GM23338 (cell line): ENCODE measurements at regions not wholly inside any gene's neighbourhood (a gene's known extent, or its start where the extent isn't known, plus 50 kb on each side); places are given as distances from the start of the nearest gene placed in this dataset.

Experiments
- ATAC-seq: fragments of 200-7000 bp; cut with Tn5 transposase; 3 replicates; pipeline ENCODE4 v1.9.1; 2020
- DNase-seq: peaks from one replicate; pipeline ENCODE4 v3.0.0-alpha.2; 2015; ENCODE audit warnings: low spot score
- H2AFZ ChIP-seq: fragments of 200-600 bp; sonication (generic); 2 replicates; pipeline ENCODE4 v1.8.0; 2016; ENCODE audit warnings: antibody characterized with exemption, mild to moderate bottlenecking, moderate library complexity
- H3F3A ChIP-seq: fragments of 200-600 bp; sonication (generic); replicated peaks from 2 replicates; pipeline ENCODE4 v1.8.0; 2017; ENCODE audit warnings: antibody characterized with exemption, mixed run types, low read depth
- H3K27ac ChIP-seq: fragments of 200-600 bp; sonication (generic); 2 replicates; pipeline ENCODE4 v1.6.1; 2016; ENCODE audit warnings: low read depth
- H3K27me3 ChIP-seq: fragments of 200-600 bp; sonication (generic); 2 replicates; pipeline ENCODE4 v1.8.0; 2016; ENCODE audit warnings: mild to moderate bottlenecking, mixed run types, moderate library complexity; ENCODE audit not compliant: insufficient read depth
- H3K36me3 ChIP-seq: fragments of 200-600 bp; sonication (generic); 2 replicates; pipeline ENCODE4 v1.8.0; 2016; ENCODE audit warnings: mild to moderate bottlenecking; ENCODE audit not compliant: insufficient read depth
- H3K4me1 ChIP-seq: fragments of 200-600 bp; sonication (generic); 2 replicates; pipeline ENCODE4 v1.8.0; 2016; ENCODE audit warnings: mild to moderate bottlenecking, moderate library complexity; ENCODE audit not compliant: insufficient read depth
- H3K4me2 ChIP-seq: fragments of 200-600 bp; sonication (generic); 2 replicates; pipeline ENCODE4 v1.7.1; 2017; ENCODE audit warnings: mixed run types
- H3K4me3 ChIP-seq: fragments of 200-600 bp; sonication (generic); 2 replicates; pipeline ENCODE4 v1.6.1; 2016; ENCODE audit warnings: mixed run types
- H3K79me2 ChIP-seq: fragments of 200-600 bp; sonication (generic); replicated peaks from 2 replicates; pipeline ENCODE4 v1.8.0; 2017; ENCODE audit warnings: mild to moderate bottlenecking; ENCODE audit not compliant: insufficient read depth
- H3K9me2 ChIP-seq: fragments of 200-600 bp; sonication (generic); 2 replicates; pipeline ENCODE4 v1.8.0; 2017; ENCODE audit not compliant: insufficient read depth
- H4K20me1 ChIP-seq: fragments of 200-600 bp; sonication (generic); replicated peaks from 2 replicates; pipeline ENCODE4 v1.8.0; 2017; ENCODE audit warnings: mild to moderate bottlenecking; ENCODE audit not compliant: insufficient read depth
- H3K27ac Mint-ChIP-seq: 2 replicates; pipeline ENCODE4 v1.8.0; 2020; ENCODE audit warnings: inconsistent platforms, mild to moderate bottlenecking, moderate library complexity, mixed read lengths
- H3K27me3 Mint-ChIP-seq: 3 replicates; pipeline ENCODE4 v1.8.0; 2022; ENCODE audit warnings: low read depth, mild to moderate bottlenecking, moderate library complexity, mixed read lengths, inconsistent platforms; ENCODE audit not compliant: insufficient read depth, poor library complexity
- H3K36me3 Mint-ChIP-seq: 3 replicates; pipeline ENCODE4 v1.8.0; 2021; ENCODE audit warnings: low read depth, mild to moderate bottlenecking, inconsistent platforms, moderate library complexity, mixed read lengths
- H3K4me1 Mint-ChIP-seq: 3 replicates; pipeline ENCODE4 v1.8.0; 2020; ENCODE audit warnings: mild to moderate bottlenecking, inconsistent platforms, mixed read lengths
- H3K4me3 Mint-ChIP-seq: 3 replicates; pipeline ENCODE4 v1.8.0; 2021; ENCODE audit warnings: moderate library complexity, mild to moderate bottlenecking, inconsistent platforms, mixed read lengths
- H3K9me3 Mint-ChIP-seq: 3 replicates; pipeline ENCODE4 v1.8.0; 2020; ENCODE audit warnings: moderate library complexity, mild to moderate bottlenecking, inconsistent platforms, mixed read lengths
- CTCF ChIP-seq, 2 experiments: fragments of 200-600 bp in 1 of 2; sonication (generic) in 1 of 2; conservative IDR thresholded peaks; 2 replicates each; pipeline versions ENCODE4 v1.5.1 to v1.6.1; 2016 to 2017; ENCODE audit warnings: antibody characterized with exemption in 2 of 2, low read depth in 2 of 2, mild to moderate bottlenecking in 2 of 2, moderate library complexity in 1 of 2
- ETS1 ChIP-seq: IDR thresholded peaks from 2 replicates; pipeline ENCODE4 v1.6.1; 2016; ENCODE audit warnings: antibody characterized with exemption
- EZH2 ChIP-seq: fragments of 200-600 bp; sonication (generic); IDR thresholded peaks from one replicate; pipeline ENCODE4 v1.8.0; 2017; ENCODE audit warnings: antibody characterized with exemption, mild to moderate bottlenecking, low read depth; ENCODE audit not compliant: unreplicated experiment
- EZH2phosphoT487 ChIP-seq: fragments of 200-600 bp; sonication (generic); IDR thresholded peaks from one replicate; pipeline ENCODE4 v1.8.1; 2018; ENCODE audit warnings: antibody characterized with exemption; ENCODE audit not compliant: unreplicated experiment
- JUNB ChIP-seq: IDR thresholded peaks from one replicate; pipeline ENCODE4 v1.6.1; 2016; ENCODE audit warnings: antibody characterized with exemption; ENCODE audit not compliant: unreplicated experiment
- NANOG ChIP-seq: IDR thresholded peaks from 2 replicates; pipeline ENCODE4 v1.6.1; 2016; ENCODE audit warnings: antibody characterized with exemption, borderline replicate concordance
- REST ChIP-seq: IDR thresholded peaks from one replicate; pipeline ENCODE4 v1.6.1; 2018; ENCODE audit warnings: antibody characterized with exemption; ENCODE audit not compliant: unreplicated experiment
- STAT1 ChIP-seq: IDR thresholded peaks from one replicate; pipeline ENCODE4 v1.6.1; 2016; ENCODE audit warnings: antibody characterized with exemption; ENCODE audit not compliant: unreplicated experiment
- ZNF114 ChIP-seq: fragments of 250-450 bp; sonication (Bioruptor Pico); IDR thresholded peaks from 2 replicates; pipeline ENCODE4 v1.5.0; 2020; ENCODE audit warnings: mild to moderate bottlenecking, moderate library complexity
- ZNF331 ChIP-seq: fragments of 250-450 bp; sonication (Bioruptor Pico); IDR thresholded peaks from 2 replicates; pipeline ENCODE4 v1.5.0; 2020; ENCODE audit warnings: low read depth, mild to moderate bottlenecking, moderate library complexity
- ZNF462 ChIP-seq: fragments of 250-450 bp; sonication (Bioruptor Pico); IDR thresholded peaks from 2 replicates; pipeline ENCODE4 v1.5.0; 2020; ENCODE audit warnings: mild to moderate bottlenecking, moderate library complexity

- no peaks in the 10 kb centered on the region for H4K20me1 ChIP-seq
- no peak overlapping the region for H3K4me3 ChIP-seq
- no peak overlapping the region for H2AFZ ChIP-seq
- ATAC-seq: no peak
- Mint-ChIP-seq H3K9me3 (no peaks in the 10 kb centered on the region), H3K4me3 (no peak overlapping the region), H3K27ac (no peak overlapping the region), H3K4me1 (no peaks in the 10 kb centered on the region), H3K36me3 (no peaks in the 10 kb centered on the region), H3K27me3 (no peaks in the 10 kb centered on the region)
- no peak for TF ChIP-seq JUNB
- no peak for TF ChIP-seq REST
- no peak for TF ChIP-seq ETS1
- TF ChIP-seq NANOG: no peak
- no peak for TF ChIP-seq EZH2phosphoT487
- no peak for TF ChIP-seq CTCF (conservative IDR thresholded peaks at IDR 0.05; ENCODE audit: low read depth in 2 of 2)
- no peak for TF ChIP-seq ZNF462 (CRISPR knock-in tag)
- TF ChIP-seq ZNF114 (CRISPR knock-in tag): no peak
- no peak for TF ChIP-seq EZH2
- TF ChIP-seq ZNF331 (CRISPR knock-in tag): no peak
- TF ChIP-seq STAT1: no peak
- no peak for DNase-seq
- H3F3A ChIP-seq: no peaks in the 10 kb centered on the region
- H3K4me2 ChIP-seq: no peak overlapping the region
- H3K36me3 ChIP-seq: no peaks in the 10 kb centered on the region
- H3K27me3 ChIP-seq: no peaks in the 10 kb centered on the region
- no peak overlapping the region for H3K27ac ChIP-seq
- no peaks in the 10 kb centered on the region; the same call in 1 of the 2 replicates for H3K9me2 ChIP-seq
- no peaks in the 10 kb centered on the region for H3K4me1 ChIP-seq
- H3K79me2 ChIP-seq: no peaks in the 10 kb centered on the region
Measured at GRCh38 chr6:55943329-55943728, 67.9 kb upstream of the BMP5 start.
